22Rv1 (cell line): ENCODE measurements at regions not wholly inside any gene's neighbourhood (a gene's known extent, or its start where the extent isn't known, plus 50 kb on each side); places are given as distances from the start of the nearest gene placed in this dataset.

Experiments used
- CTCF ChIP-seq: fragments of 450-650 bp; IDR thresholded peaks from 2 replicates; pipeline ENCODE4 v1.5.1; 2017; ENCODE audit warnings: mild to moderate bottlenecking
- ZFX ChIP-seq: fragments of 450-650 bp; IDR thresholded peaks from 2 replicates; pipeline ENCODE4 v1.6.1; 2017; ENCODE audit warnings: antibody characterized with exemption, borderline replicate concordance

- TF ChIP-seq CTCF (peak; percentile 27), ZFX (no peak)
Observed at GRCh38 chr12:13564266-13564810, 367.8 kb downstream of the EMP1 start.
